ENCODE measurements at regions not wholly inside any gene's neighbourhood (a gene's known extent, or its start where the extent isn't known, plus 50 kb on each side); places are given as distances from the start of the nearest gene placed in this dataset.

DNA sequence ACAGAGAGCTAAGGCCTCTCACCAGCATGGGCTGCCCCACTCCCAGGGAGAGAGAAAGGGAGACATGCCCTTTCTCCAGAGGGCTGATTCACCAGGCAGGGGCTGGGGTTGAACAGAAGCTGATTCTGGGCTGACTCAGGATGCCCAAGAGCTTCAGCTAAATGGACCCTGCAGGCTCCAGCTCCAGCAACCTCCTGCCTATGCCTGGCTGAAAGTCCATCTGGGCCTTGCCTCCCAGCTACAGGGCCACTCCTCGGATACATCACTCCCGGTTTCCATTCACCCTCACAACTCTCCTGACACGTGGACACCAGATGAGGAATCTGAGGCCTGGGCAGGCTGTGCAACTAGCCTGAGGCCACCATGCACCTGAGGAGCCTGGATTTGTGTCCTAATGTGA lies 215.5 kb downstream of the BUD13 start:
- DNase-seq (ENCODE audit: low spot score) = no peak

- DNase-seq (ENCODE audit: low spot score) = no peak
These were observed 216.3 kb downstream of the BUD13 start for GRCh38 chr11:116556483-116556882.

GRCh38 chr11:116553482-116553881 lies 219.3 kb downstream of the BUD13 start:
- no peak for DNase-seq (ENCODE audit: low spot score)

GRCh38 chr11:116551576-116551975 lies 221.2 kb downstream of the BUD13 start:
- DNase-seq (ENCODE audit: low spot score) = no peak

- no peak for DNase-seq (ENCODE audit: low spot score)
These were observed 224.5 kb downstream of the BUD13 start for GRCh38 chr11:116548256-116548655.

DNA sequence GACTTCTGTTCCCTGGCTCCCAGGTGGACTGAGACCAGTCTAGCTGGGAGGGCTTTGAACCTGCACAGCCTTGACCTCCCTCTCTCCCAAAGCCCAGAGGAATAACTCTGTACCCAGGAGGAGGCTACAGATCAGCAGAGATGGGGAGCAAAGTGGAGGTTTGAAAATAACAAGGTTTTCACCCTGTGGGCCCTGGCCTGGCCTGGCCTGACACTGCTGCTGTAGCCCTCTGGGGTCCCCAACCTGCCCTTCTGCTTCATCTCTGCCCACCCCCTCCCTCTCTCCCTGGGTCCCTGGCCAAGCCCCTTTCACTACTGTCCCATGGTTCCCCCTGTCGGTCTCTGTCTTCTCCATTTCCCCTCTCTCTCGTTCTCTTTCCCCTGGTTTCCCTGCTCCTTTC lies 225.2 kb downstream of the BUD13 start:
- no peak for DNase-seq (ENCODE audit: low spot score)

- DNase-seq (ENCODE audit: low spot score) = no peak
These were observed 226.9 kb downstream of the BUD13 start for GRCh38 chr11:116545912-116546311.

DNA sequence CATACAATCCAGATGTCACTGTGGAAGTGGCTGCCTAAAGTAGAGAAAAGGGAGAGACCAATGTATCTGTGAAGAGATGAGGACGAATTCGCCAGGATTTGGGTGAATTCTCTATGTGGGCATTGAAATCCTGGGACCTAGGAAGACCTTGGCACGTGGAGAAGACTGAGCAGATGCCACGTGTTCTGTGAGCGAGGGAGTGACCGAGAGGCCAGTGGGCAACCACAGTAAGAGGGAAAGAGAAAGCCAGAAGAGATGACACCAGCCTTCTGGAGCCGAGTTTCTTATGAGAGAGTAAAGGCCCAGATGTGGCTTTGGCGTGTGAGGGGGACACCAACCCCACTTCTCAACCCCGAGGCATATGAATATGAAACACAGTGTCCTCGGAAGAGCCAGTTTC lies 228.1 kb downstream of the BUD13 start:
- no peak for DNase-seq (ENCODE audit: low spot score)

DNA sequence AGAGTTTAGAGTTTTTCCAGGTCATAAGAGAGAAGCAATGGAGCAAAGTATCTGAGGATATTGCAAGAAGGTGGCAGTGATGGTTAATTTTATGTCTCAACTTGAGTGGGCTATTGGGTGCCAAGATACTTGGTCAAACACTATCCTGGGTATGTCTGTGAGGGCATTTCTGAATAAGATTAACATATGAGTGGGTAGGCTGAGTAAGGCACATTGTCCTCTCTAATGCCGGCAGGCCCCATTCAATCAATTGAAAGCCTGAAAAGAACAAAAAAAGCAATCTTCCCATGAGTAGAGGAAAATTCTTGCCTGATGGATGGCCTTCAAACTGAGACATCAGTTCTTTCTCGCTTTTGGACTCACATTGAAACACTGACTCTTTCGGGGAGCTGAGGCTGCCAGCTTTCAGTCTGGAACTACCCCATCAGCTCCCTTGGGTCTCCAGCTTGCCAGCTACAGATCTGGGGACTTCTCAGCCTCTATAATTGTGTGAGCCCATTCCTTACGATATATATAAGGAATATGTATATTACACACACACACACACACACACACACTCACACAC lies 228.8 kb downstream of the BUD13 start:
- no peak for DNase-seq (ENCODE audit: low spot score)

GRCh38 chr11:116543099-116543498 lies 229.7 kb downstream of the BUD13 start:
- no peak for DNase-seq (ENCODE audit: low spot score)

GRCh38 chr11:116542406-116542805 lies 230.4 kb downstream of the BUD13 start:
- DNase-seq (ENCODE audit: low spot score) = no peak

DNA sequence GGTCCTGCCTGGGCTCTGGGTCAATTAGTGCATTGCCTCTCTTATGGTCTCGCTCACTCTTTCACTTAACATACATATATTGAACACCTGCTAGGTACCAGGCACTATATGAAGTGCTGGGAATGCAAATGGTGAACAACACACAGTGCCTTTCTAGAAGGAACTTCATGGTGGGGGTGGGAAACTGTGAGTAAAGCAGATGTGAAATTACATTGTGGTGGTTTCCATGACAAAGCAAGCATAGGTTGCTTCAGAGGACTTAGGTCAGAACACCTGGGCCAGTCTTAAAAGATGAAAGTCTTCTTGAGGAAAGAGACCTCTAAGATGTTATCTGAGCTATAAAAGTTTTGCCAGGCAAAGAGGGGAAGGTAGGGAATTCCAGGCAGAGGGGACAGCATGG lies 231.3 kb downstream of the BUD13 start:
- DNase-seq (ENCODE audit: low spot score) = no peak

DNA sequence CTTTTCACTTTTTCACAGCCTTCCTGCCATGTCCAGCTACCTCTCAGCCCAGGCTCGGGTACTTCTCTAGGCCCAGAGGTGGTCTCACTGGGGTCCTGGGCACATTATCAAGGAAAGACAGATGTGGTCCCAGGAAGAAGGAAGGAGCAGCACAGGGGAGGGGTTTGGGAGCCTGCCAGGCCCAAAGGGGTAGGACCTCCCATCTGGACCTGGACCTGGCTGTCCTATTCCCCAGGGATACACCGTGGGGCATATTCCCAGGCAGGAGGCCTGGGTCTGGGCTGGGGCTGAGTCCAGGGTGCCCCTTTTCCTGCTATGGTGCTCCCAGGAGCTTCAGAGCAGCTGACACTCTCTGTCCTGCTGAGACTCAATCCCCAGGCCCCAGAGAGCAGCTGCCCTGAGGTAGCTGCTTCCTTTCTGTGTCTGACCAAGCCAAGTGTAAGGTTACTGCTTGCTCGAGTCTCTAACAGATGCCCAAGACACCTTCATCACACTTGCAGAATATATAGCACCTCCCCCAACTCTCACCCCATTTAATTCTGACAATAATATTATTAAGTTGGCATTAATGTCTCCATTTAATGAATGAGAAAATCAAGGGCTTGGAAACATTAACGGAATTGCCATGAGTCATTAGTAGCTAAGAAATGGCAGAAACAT lies 232.0 kb downstream of the BUD13 start:
- DNase-seq (ENCODE audit: low spot score) = no peak

GRCh38 chr11:116539836-116540418 lies 232.9 kb downstream of the BUD13 start:
- DNase-seq (ENCODE audit: low spot score) = no peak

GRCh38 chr11:116539211-116539610 lies 233.6 kb downstream of the BUD13 start:
- DNase-seq (ENCODE audit: low spot score) = no peak

DNA sequence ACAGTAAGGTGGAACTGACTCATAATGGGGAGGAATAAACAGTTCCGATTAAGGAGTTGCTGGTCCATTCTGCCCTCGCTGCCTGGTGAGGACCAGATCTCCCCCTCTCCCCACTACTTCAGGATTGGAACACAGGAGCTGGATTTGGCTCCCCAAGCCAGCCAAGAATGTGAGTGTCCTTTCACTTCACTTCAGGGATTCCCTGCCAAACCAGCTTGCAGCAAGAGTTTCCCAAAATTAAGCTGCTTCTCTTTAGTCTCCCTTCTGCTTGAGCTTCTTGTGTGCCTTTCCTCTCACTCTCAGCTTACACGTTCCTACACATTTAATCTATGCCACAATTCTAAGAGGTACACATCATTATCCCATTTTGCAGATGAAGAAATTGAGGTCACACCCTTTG lies 234.1 kb downstream of the BUD13 start:
- DNase-seq (ENCODE audit: low spot score) = no peak

DNA sequence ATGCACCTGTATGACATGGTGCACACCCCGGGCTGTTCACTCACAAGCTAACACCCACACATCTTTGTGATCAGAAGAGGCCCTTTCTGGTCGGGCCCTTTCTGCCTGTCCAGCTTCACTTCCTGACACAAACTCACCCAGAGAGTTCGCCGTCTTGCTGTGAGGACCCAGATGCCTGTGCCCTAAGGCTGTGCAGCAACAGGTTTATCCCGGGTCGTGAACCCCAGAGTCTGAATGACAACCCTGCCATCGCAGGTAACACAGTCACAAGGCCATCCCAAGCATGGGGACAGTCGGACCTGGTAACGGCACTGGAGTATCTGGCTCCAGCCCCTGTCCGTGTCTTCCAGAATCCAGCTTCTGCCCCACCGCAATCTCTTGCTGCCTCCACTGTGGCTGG lies 235.1 kb downstream of the BUD13 start:
- DNase-seq (ENCODE audit: low spot score) = no peak

GRCh38 chr11:116537121-116537520 lies 235.7 kb downstream of the BUD13 start:
- DNase-seq (ENCODE audit: low spot score) = no peak

- DNase-seq (ENCODE audit: low spot score) = no peak
These were observed 236.4 kb downstream of the BUD13 start for GRCh38 chr11:116536416-116536815.

DNA sequence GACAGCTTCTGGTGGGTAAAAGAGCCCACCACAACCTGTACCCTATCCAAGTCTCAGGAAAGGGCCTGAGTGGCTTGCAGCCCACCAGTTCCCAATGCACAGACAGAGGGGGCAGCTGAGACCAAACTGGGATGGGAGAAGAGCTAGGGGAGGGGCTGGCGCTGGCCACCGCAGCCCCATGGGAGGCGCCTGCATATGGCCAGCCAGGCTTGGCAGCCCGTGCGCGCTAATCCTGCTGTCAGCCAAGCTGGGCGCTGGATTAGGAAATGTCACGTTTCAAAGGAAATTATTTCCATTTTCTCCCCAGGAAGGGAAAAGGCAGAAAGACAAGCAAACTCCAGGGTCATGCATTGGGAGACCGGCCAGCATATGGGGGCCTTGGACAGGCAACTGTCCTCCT lies 236.8 kb downstream of the BUD13 start:
- DNase-seq (ENCODE audit: low spot score) = no peak

- no peak for DNase-seq (ENCODE audit: low spot score)
These were observed 237.7 kb downstream of the BUD13 start for GRCh38 chr11:116535120-116535519.

GRCh38 chr11:116534270-116534975 lies 238.4 kb downstream of the BUD13 start:
- DNase-seq (ENCODE audit: low spot score) = no peak

DNA sequence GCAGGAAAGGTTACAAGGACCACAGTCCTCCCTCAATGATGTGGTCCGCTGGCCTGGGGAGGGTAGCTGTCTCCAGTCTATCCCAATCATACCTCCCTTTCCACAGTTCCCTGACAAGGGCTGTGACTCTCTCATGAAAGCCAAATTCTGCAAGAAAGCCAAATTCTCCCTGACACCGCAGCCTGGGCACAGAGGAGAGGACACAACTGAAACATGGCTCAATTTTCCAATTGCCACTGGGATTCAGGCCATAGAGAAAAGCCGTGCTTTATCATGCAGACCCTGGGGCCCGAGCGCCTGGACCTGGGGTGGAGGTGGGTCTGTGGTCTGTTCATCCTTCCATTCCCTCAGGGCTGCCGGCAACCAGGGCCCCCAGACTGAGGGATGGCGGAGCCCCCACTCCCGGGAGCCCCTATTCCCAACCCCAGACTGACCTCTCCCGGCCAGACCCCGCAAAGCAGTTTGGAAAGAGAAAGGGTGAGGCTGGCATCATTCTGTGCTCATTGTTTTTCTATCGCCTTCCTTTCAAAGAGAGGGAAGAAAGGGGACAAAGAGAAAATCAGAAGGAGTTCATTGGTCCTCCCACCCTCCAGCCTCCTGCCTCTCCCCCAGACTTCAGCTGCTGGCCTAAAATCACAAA lies 239.5 kb downstream of the BUD13 start:
- DNase-seq (ENCODE audit: low spot score) = no peak

Data from HuH-7.5 (cell line).